Effector memory CD4-positive, alpha-beta T cell (primary cell): ENCODE measurements at regions not wholly inside any gene's neighbourhood (a gene's known extent, or its start where the extent isn't known, plus 50 kb on each side); places are given as distances from the start of the nearest gene placed in this dataset.

ENCODE experiments used
- DNase-seq, 3 donors: peaks; one replicate each; pipeline ENCODE4 v3.0.0-alpha.2; 2020
- H3K27ac ChIP-seq: 2 replicates; pipeline ENCODE4 v1.7.0; 2013; ENCODE audit warnings: mild to moderate bottlenecking, low read length, moderate library complexity; ENCODE audit not compliant: insufficient read depth, poor library complexity, severe bottlenecking
- H3K27me3 ChIP-seq: replicated peaks from 2 replicates; pipeline ENCODE4 v1.7.0; 2013; ENCODE audit warnings: mild to moderate bottlenecking, low read length; ENCODE audit not compliant: insufficient read depth, control insufficient read depth, poor library complexity, severe bottlenecking
- H3K36me3 ChIP-seq: 2 replicates; pipeline ENCODE4 v1.7.0; 2013; ENCODE audit warnings: mild to moderate bottlenecking, low read length, moderate library complexity; ENCODE audit not compliant: control insufficient read depth, insufficient read depth
- H3K4me1 ChIP-seq: 2 replicates; pipeline ENCODE4 v1.7.0; 2013; ENCODE audit warnings: low read length, mild to moderate bottlenecking; ENCODE audit not compliant: control insufficient read depth, insufficient read depth, poor library complexity, severe bottlenecking
- H3K4me3 ChIP-seq: 2 replicates; pipeline ENCODE4 v1.7.0; 2013; ENCODE audit warnings: low read length, low read depth, mild to moderate bottlenecking; ENCODE audit not compliant: insufficient read depth, poor library complexity, severe bottlenecking
- H3K9me3 ChIP-seq: 2 replicates; pipeline ENCODE4 v1.7.0; 2013; ENCODE audit warnings: mild to moderate bottlenecking, low read length, moderate library complexity; ENCODE audit not compliant: control insufficient read depth

DNA sequence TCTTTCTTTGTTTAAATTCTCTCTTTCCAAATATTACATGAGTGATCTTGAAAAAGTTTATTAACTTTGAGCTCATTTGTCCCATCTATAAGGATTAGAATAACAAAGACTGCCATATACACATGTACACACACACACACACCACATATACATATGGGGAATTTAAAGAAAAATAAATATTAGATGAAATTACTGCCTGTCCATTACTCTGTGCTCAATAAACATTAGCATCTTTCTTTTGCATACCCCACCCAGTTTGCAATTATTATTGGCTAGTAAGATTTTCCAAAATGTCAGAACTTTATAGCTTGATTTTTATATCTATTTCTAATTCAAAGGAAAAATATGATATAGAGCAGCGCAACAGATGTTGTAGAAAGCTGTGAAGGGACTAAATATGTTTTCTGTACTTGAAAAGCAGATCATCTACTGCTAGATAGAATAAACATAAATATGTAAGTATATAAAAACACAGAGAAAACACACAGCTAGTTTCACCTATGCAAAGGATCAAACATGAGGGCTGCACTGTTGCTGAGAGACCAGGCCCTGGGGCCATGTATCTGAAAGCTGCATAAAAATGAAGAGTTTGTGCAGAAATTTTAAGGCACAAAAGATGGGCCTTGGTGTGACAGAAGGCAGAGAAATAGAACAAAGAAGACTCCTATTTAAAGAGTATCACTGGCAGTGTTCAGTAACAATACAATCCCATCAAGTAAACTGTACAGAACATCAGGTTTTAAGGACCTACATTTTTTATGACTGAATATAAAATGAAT lies 114.2 kb upstream of the NECTIN3 start:
- no peak overlapping the region for H3K4me3 ChIP-seq
- H3K27ac ChIP-seq, result no peak overlapping the region
- H3K9me3 ChIP-seq, result no peaks in the 10 kb centered on the region
- no peaks in the 10 kb centered on the region for H3K4me1 ChIP-seq
- no peaks in the 10 kb centered on the region for H3K27me3 ChIP-seq
- DNase-seq, result no peak
- H3K36me3 ChIP-seq, result no peaks in the 10 kb centered on the region

DNA sequence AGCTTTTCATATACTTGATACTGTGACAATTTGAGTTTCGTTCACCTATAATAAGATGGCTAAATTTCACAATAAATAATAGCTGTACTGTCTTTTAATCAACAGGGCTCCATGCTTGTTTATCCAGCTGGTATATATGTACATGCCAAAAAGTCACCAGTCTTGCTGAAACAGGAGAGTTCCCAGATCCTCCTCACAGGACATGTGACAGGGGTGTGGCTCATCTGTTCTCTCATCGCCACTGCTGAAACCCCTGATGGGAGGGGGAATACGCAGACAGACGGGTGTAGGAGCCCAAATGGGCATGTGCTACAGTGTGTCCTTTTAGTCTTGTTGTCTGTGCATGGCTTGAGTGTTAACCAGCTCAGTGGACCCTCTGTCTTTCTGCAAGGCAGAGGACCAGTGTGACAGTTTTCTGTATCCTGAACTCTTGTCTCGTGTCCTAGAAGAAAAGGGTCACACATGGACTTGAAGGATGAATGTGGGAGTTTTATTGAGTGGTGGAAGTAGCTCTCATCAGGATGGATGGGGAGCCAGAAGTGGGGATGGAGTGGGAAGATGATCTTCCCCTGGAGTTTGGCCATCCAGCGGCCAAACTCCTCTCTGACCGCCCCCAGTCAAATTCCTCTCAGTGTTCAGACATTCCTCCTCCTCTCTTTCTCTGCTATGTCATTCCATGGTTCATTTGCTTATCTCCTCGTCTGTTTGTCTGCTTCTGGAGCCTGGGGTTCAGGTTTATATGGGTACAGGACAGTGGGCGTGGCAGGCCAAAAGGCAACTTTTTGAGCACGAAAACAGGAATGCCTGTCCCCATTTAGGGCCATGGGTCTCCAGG lies 113.1 kb upstream of the NECTIN3 start:
- Histone ChIP-seq H3K4me3 (no peak overlapping the region), H3K9me3 (no peaks in the 10 kb centered on the region), H3K27me3 (no peaks in the 10 kb centered on the region), H3K27ac (no peak overlapping the region), H3K36me3 (no peaks in the 10 kb centered on the region), H3K4me1 (no peaks in the 10 kb centered on the region)
- DNase-seq, result no peak

DNA sequence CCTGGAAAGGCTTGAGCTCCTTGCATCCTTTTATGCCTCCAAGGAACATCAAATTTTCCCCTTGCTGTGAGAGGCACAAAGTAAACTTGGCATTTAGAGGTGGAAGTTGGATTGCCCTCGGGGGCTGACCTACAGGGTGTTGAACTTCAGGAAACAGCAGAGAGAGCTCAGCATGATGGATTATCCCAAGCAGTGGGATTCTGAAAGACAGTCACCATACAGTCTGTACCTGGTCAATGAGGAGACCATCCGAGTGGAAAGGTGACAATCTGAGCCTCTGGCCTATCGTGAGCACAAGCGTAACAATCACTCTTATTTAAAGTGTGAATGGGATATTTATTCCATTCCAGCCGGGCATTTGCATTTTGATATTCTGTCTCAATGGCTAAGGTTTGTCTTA lies 105.6 kb upstream of the NECTIN3 start:
- no peaks in the 10 kb centered on the region for H3K36me3 ChIP-seq
- H3K27ac ChIP-seq, result no peak overlapping the region
- no peak for DNase-seq
- H3K4me3 ChIP-seq, result no peak overlapping the region
- no peaks in the 10 kb centered on the region for H3K27me3 ChIP-seq
- H3K4me1 ChIP-seq, result no peaks in the 10 kb centered on the region
- H3K9me3 ChIP-seq, result no peaks in the 10 kb centered on the region

DNA sequence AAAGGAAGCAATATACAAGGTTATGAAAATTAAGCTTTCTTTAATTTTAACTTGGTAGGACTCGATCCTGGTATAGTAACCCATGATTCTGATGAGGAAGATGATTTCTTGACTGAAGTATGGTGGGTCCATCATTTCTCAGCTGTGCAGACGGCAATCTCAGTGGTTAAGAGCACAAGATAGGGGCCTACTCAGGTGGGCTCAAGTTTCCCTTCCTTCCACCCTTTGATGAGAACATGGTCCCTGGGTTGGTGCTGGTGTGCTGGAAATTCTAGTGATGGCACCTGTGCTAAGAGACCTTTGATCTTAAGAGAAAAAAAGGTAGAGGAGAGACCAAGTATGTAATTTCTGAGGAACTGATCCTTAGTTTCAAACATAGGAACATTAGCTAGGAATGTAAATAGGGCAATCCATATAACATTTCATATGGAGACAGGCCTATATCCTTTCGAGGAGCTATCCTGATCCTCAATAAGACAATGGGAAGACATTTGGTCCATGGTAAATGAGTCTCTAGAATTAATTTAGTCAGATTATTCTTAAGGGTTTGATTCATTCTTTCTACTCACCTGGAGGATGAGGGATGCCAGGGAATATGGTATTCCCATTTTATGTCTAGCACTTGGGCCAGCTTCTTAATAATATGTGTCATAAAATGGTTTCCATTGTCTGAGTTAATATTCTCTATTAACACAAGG lies 104.5 kb upstream of the NECTIN3 start:
- Histone ChIP-seq H3K27ac (no peak overlapping the region), H3K4me3 (no peak overlapping the region), H3K27me3 (no peaks in the 10 kb centered on the region), H3K9me3 (no peaks in the 10 kb centered on the region), H3K4me1 (no peaks in the 10 kb centered on the region), H3K36me3 (no peaks in the 10 kb centered on the region)
- DNase-seq, result no peak

DNA sequence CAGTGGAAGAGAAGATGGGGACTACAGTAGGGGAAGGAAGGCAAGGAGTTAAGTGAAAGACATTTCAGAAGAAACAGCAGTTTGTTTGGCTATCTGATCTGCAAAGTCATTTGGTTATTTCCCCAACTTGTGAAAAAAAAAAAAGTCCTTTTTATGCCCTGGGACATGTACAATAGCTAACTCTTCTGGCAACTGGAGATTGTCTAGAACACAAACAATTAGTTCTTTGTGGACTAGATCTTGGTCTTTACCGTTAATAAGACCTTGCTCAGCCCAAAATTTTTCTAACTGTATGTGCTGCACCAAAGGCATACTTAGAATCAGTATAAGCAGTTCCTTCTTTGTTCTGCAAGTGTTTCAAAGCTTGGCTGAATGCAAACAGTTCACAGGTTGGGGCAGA lies 103.5 kb upstream of the NECTIN3 start:
- Histone ChIP-seq H3K27ac (no peak overlapping the region), H3K4me1 (no peaks in the 10 kb centered on the region), H3K9me3 (no peaks in the 10 kb centered on the region), H3K4me3 (no peak overlapping the region), H3K27me3 (no peaks in the 10 kb centered on the region), H3K36me3 (no peaks in the 10 kb centered on the region)
- DNase-seq, result no peak

DNA sequence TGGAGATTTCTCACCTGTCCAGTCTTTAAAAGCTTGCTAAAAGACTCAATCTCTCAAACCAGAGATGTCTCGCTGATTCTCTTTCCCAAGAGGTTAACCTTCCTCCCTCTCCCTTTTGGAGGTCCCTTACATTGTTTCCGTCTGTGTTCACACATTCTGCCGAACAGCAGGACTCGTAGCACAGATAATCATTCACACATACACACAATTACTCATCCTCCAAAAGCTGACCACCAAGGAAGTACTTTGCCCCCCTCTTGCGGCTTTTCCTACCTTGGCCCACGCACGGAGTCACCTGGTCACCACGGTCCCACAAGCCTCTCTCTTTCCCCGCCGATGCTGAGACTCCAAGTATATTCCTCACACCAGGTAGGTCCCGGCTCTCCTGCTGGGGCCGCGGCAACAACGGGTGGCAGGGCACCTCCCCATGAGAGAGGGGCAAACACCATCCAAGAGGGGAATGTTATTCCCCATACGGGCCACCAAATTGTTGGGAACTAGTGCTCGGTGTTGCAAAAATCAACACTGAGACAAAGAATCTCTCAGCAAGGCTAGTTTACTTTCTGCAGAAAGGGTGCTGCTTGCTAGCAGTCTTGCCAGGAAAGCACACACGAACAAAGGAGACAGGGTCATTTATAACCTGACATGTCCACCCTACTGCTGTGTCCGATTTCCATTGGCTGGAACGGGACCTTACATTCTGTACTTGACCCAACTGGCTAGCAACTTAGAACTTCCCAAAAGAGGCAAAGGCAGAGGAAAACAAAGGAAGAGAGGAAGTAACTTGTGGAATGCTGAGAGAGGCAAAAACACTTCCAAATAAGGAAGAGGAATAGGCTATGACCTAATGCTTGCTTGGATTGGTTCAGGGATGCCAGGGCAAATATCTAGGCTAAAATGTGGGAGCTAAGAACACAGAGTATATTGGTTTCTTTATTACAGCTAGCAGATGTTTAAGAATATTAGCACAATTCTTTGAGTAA lies 102.1 kb upstream of the NECTIN3 start:
- Histone ChIP-seq H3K4me1 (no peaks in the 10 kb centered on the region), H3K27ac (no peak overlapping the region), H3K9me3 (no peaks in the 10 kb centered on the region), H3K4me3 (no peak overlapping the region), H3K36me3 (no peaks in the 10 kb centered on the region), H3K27me3 (no peaks in the 10 kb centered on the region)
- no peak for DNase-seq

DNA sequence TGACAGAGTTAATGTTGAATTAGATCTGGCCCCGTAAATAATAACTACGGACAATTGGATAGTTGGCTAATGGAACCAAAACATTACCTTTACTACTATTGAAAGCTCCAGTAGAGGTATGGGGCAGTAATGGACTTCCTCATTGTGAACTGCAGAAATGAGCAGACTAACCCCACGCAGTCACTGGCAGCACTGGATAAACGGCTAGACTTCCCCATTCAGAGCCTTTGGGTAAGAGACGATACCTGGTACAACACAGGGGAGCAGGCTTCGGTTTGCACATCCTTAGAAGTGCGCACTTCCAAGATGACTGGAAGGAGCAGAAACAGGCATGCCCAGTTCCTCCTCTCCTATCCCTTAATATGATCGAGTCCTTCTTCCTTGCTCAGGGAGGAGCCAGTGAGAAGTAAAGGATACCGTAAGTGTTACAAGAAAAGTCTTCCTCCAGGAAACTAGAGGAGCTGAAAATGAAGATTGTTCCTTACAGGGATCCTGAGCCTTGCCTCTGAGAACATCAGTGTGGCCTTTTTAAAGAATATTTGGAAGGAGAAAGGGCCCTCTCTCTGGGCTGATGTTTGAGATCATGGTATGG lies 100.5 kb upstream of the NECTIN3 start:
- no peak for DNase-seq
- Histone ChIP-seq H3K9me3 (no peaks in the 10 kb centered on the region), H3K27me3 (no peaks in the 10 kb centered on the region), H3K27ac (no peak overlapping the region), H3K36me3 (no peaks in the 10 kb centered on the region), H3K4me1 (no peaks in the 10 kb centered on the region), H3K4me3 (no peak overlapping the region)

DNA sequence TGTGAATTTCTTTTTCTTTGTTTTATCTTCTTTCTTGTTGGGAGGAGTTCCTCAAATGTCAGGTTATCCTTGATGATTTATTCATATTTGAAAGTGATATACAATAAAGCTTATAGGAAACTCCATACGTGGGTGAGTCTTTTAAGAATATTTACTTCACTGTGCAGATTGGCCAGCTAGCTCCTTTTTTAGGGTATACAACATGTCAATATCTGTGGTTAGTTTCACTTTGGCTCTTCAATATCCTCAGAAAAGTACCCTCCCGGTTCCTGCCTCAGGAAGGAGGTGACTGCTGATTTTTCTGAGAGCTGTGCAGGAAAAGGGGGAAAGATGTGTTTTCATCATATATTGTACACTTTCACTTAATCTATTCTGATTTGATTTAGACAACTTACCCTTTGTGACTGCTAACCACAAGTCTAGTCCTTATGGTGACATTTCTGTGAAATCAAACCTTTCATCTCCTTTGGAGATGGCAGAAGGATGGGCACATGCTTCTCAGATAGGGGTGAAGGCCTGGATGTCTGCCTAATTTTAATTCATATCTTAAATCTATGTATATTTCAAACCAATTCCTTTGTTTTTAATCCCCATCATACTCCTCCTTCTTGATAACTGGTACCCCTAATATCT lies 98.2 kb upstream of the NECTIN3 start:
- H3K4me1 ChIP-seq, result no peaks in the 10 kb centered on the region
- H3K4me3 ChIP-seq, result no peak overlapping the region
- no peak overlapping the region for H3K27ac ChIP-seq
- no peaks in the 10 kb centered on the region for H3K27me3 ChIP-seq
- DNase-seq, result no peak
- H3K9me3 ChIP-seq, result no peaks in the 10 kb centered on the region
- no peaks in the 10 kb centered on the region for H3K36me3 ChIP-seq

DNA sequence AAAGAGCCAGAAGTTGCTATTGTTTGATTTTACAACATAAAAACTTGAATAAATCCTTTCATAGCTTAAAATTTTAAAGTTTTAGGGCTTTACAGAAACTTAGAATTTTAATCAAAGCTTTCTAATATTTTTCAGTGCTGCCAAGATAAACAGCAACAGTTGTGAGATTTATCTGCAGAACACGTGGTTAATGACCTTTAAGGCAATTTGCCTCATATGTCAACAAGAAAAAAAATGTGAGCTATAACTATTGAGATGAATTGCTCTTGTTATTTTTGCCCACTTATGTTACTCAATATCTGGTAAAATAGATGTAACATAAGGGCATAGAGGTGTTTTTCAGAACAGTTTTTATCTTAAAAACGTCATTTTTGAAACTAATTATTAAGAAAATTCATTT lies 96.7 kb upstream of the NECTIN3 start:
- no peaks in the 10 kb centered on the region for H3K27me3 ChIP-seq
- no peak overlapping the region for H3K27ac ChIP-seq
- H3K4me1 ChIP-seq, result no peaks in the 10 kb centered on the region
- no peak overlapping the region for H3K4me3 ChIP-seq
- H3K36me3 ChIP-seq, result no peaks in the 10 kb centered on the region
- DNase-seq, result no peak
- no peaks in the 10 kb centered on the region for H3K9me3 ChIP-seq
